Lower lobe of right lung (tissue), 2 donors: ENCODE measurements at regions not wholly inside any gene's neighbourhood (a gene's known extent, or its start where the extent isn't known, plus 50 kb on each side); places are given as distances from the start of the nearest gene placed in this dataset.

Experiments used
- ATAC-seq, 2 donors: fragments of 200-7000 bp; cut with Tn5 transposase; one replicate each; pipeline ENCODE4 v1.9.1; 2020 to 2022; ENCODE audit warnings: mild to moderate bottlenecking in 2 of 2, moderate library complexity in 2 of 2
- DNase-seq: peaks from one replicate; pipeline ENCODE4 v3.0.0-alpha.2; 2020
- H3K27ac ChIP-seq: fragments of 200-600 bp; one replicate; pipeline ENCODE4 v1.8.0; 2022
- H3K27me3 ChIP-seq: fragments of 200-600 bp; one replicate; pipeline ENCODE4 v1.8.0; 2022; ENCODE audit warnings: low read depth
- H3K36me3 ChIP-seq: fragments of 200-600 bp; one replicate; pipeline ENCODE4 v1.8.0; 2022; ENCODE audit warnings: mild to moderate bottlenecking
- H3K4me1 ChIP-seq: fragments of 200-600 bp; one replicate; pipeline ENCODE4 v1.8.0; 2022
- H3K4me3 ChIP-seq: fragments of 200-600 bp; one replicate; pipeline ENCODE4 v1.8.0; 2022; ENCODE audit warnings: mild to moderate bottlenecking
- H3K9me3 ChIP-seq: fragments of 200-600 bp; one replicate; pipeline ENCODE4 v1.8.0; 2022
- intact Hi-C: fragments of 100-400 bp; cut with DNase I; formaldehyde crosslinking; loops from one replicate; pipeline ENCODE4 v1.11.0; 2022
- TF ChIP-seq, protein P1 (sequence below): fragments of 200-600 bp; IDR thresholded peaks from one replicate; pipeline ENCODE4 v1.8.0; 2022; ENCODE audit warnings: antibody characterized with exemption, mild to moderate bottlenecking
- donor health status: DM: no; HTN: yes; CAD: no; lungs with severe emphysema.

DNA sequence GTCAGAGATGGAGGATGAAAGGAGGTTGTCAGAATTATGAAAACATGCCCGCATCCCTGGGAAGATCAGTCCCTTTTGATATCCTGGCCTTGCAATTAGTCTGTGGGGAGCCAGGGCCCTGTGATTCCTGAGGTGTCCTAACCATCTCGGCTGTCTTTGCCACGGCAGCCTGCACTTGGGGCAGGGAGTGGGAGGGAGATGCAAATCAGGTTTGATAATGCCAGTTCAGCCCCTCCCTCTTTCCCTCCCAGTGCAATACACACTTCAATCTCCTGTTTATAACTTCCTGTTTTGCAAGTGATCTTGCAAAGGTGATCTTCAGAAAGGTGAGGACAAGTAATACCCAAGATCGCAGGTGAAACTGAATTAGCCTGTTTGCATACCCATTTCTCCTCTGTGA lies 114.0 kb upstream of the ALDH1B1 start:
- intact Hi-C loops = no loop called here
- H3K27ac ChIP-seq = no peak overlapping the region
- H3K9me3 ChIP-seq = no peaks in the 10 kb centered on the region
- H3K27me3 ChIP-seq = no peaks in the 10 kb centered on the region
- DNase-seq (no peak), ATAC-seq (no peak)
- no peaks in the 10 kb centered on the region for H3K4me1 ChIP-seq
- H3K4me3 ChIP-seq = no peak overlapping the region
- no peaks in the 10 kb centered on the region for H3K36me3 ChIP-seq
- TF ChIP-seq, protein P1, sequence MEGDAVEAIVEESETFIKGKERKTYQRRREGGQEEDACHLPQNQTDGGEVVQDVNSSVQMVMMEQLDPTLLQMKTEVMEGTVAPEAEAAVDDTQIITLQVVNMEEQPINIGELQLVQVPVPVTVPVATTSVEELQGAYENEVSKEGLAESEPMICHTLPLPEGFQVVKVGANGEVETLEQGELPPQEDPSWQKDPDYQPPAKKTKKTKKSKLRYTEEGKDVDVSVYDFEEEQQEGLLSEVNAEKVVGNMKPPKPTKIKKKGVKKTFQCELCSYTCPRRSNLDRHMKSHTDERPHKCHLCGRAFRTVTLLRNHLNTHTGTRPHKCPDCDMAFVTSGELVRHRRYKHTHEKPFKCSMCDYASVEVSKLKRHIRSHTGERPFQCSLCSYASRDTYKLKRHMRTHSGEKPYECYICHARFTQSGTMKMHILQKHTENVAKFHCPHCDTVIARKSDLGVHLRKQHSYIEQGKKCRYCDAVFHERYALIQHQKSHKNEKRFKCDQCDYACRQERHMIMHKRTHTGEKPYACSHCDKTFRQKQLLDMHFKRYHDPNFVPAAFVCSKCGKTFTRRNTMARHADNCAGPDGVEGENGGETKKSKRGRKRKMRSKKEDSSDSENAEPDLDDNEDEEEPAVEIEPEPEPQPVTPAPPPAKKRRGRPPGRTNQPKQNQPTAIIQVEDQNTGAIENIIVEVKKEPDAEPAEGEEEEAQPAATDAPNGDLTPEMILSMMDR = no peak

DNA sequence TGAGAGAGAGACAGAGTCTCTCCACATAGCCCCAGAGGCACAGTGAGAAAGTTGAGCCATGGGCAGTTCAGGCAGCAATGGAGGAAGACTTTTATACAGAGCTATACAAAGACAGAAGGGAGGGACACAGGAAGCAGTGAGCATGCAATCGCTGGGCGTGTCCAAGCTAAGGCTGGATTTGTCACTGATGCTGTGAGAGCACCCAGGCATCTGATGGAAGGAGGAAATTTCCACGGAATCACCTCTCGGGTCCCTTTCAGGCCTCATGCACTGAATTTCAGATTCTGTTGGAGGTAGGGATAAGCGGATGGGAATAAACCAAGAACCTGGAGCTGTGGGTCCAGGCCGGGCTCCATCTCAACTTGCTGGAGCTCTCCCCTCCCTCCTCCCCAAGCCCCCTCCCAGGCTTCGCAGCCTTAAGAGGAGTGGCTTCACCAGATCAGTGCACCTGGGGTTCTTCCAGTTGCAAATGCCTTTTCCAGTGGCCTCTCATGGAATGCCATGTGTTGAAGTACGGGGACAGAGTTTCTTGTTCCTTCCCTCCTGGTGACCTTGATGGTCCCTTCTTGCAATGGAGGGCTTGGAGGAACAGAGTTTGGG lies 114.8 kb upstream of the ALDH1B1 start:
- Histone ChIP-seq H3K4me3 (no peak overlapping the region), H3K9me3 (no peaks in the 10 kb centered on the region), H3K27ac (no peak overlapping the region), H3K27me3 (no peaks in the 10 kb centered on the region), H3K4me1 (no peaks in the 10 kb centered on the region), H3K36me3 (no peaks in the 10 kb centered on the region)
- intact Hi-C loops = no loop called here
- TF ChIP-seq, protein P1 = no peak
- DNase-seq (no peak), ATAC-seq (no peak)

- no peak for DNase-seq
- H3K4me1 ChIP-seq = no peaks in the 10 kb centered on the region
- intact Hi-C loops = no loop called here
- no peak overlapping the region for H3K4me3 ChIP-seq
- H3K27me3 ChIP-seq = no peaks in the 10 kb centered on the region
- TF ChIP-seq, protein P1 = no peak
- no peaks in the 10 kb centered on the region for H3K9me3 ChIP-seq
- no peak overlapping the region for H3K27ac ChIP-seq
- no peak for ATAC-seq
- H3K36me3 ChIP-seq = no peaks in the 10 kb centered on the region
Measured at GRCh38 chr9:38276771-38277439, 115.6 kb upstream of the ALDH1B1 start.

DNA sequence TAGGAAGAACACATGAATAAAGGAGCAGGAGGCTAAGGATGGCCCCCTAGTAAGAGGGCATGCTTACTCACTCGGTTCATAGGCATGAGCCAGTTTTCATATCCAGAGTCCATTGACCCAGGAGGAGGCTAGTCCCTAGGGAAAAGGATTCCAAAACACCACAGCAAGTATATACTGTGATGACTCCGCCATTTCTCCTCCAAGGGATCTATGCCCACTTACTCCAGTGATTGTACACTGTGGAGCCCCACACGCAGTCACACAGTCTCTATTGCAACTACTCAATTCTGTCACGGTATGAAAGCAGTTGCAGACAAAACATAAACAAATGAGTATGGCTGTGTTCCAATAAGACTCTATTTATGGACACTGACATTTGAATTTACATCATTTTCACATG lies 117.7 kb upstream of the ALDH1B1 start:
- Histone ChIP-seq H3K9me3 (no peaks in the 10 kb centered on the region), H3K4me1 (no peaks in the 10 kb centered on the region), H3K36me3 (no peaks in the 10 kb centered on the region), H3K4me3 (no peak overlapping the region), H3K27me3 (no peaks in the 10 kb centered on the region), H3K27ac (no peak overlapping the region)
- ATAC-seq = no peak
- no peak for DNase-seq
- TF ChIP-seq, protein P1 = no peak
- intact Hi-C loops = no loop called here

DNA sequence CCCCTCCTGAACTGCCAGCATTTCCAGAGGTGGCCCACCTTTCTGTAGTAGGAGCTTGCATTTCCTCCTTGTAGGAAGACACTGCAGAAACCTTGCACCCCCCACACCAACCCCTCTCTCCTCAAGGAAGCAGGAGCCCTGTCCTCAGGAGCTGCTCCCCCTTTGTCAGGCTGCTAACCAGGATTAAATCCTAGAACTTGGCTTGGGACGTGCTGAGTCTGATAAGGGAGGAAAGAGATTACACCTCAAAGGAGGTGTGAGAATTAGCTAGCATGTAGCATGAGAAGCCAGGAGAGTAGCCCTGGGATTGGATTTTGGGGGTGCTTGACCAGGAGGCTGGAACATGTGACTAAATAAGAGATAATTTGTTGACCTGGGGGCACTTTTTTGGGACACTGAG lies 119.8 kb upstream of the ALDH1B1 start:
- no peak for ATAC-seq
- Histone ChIP-seq H3K27me3 (no peaks in the 10 kb centered on the region), H3K27ac (no peak overlapping the region), H3K4me3 (no peak overlapping the region), H3K9me3 (no peaks in the 10 kb centered on the region), H3K4me1 (no peaks in the 10 kb centered on the region), H3K36me3 (no peaks in the 10 kb centered on the region)
- intact Hi-C loops = no loop called here
- DNase-seq = no peak
- TF ChIP-seq, protein P1 = no peak
